ENCODE measurements at regions not wholly inside any gene's neighbourhood (a gene's known extent, or its start where the extent isn't known, plus 50 kb on each side); places are given as distances from the start of the nearest gene placed in this dataset.

GRCh38 chr2:138274421-138275291, 226.9 kb upstream of the SPOPL start:
- Mint-ChIP-seq H3K36me3 (ENCODE audit: low read depth) (peaks cover 14% of the 10 kb centered on the region), H3K4me1 (peaks cover 61% of the 10 kb centered on the region), H3K27me3 (ENCODE audit: insufficient read depth, low read depth, poor library complexity) (peaks cover 2% of the 10 kb centered on the region), H3K4me3 (no peak overlapping the region), H3K27ac (no peak overlapping the region), H3K9me3 (peaks cover 9% of the 10 kb centered on the region; the same call in 2 of the 3 replicates)
- no peaks in the 10 kb centered on the region for H3K79me2 ChIP-seq (replicated peaks; ENCODE audit: insufficient read depth)
- 0 out of 2 replicates have a peak overlapping the region, but pooled peaks have one; percentile 28 for H2AFZ ChIP-seq
- no peak overlapping the region for H3K4me3 ChIP-seq
- H3F3A ChIP-seq (replicated peaks; ENCODE audit: low read depth) = no peaks in the 10 kb centered on the region; the same call in 1 of the 2 replicates
- H3K4me2 ChIP-seq = peak overlapping the region; percentile 42; the same call in 1 of the 2 replicates
- DNase-seq (ENCODE audit: low spot score) (no peak), ATAC-seq (no peak)
- H3K36me3 ChIP-seq (ENCODE audit: insufficient read depth) = no peaks in the 10 kb centered on the region
- peaks cover 40% of the 10 kb centered on the region for H3K4me1 ChIP-seq (ENCODE audit: insufficient read depth)
- no peak overlapping the region for H3K27ac ChIP-seq (ENCODE audit: low read depth)
- no peaks in the 10 kb centered on the region for H3K27me3 ChIP-seq (ENCODE audit: insufficient read depth)
- H3K9me2 ChIP-seq (ENCODE audit: insufficient read depth) = no peaks in the 10 kb centered on the region
- TF ChIP-seq ETS1 (IDR thresholded peaks at IDR 0.05) (no peak), JUNB (IDR thresholded peaks at IDR 0.05; ENCODE audit: unreplicated experiment) (no peak), ZNF462 (CRISPR knock-in tag; IDR thresholded peaks at IDR 0.05) (no peak), REST (IDR thresholded peaks at IDR 0.05; ENCODE audit: unreplicated experiment) (no peak), CTCF (conservative IDR thresholded peaks at IDR 0.05; ENCODE audit: low read depth in 2 of 2) (no peak), CREB1 (CRISPR knock-in tag; IDR thresholded peaks at IDR 0.05; ENCODE audit: low read depth) (no peak), EZH2 (IDR thresholded peaks at IDR 0.05; ENCODE audit: low read depth, unreplicated experiment) (no peak), ZNF331 (CRISPR knock-in tag; IDR thresholded peaks at IDR 0.05; ENCODE audit: low read depth) (no peak), STAT1 (IDR thresholded peaks at IDR 0.05; ENCODE audit: unreplicated experiment) (no peak), ZNF114 (CRISPR knock-in tag; IDR thresholded peaks at IDR 0.05) (no peak), EZH2phosphoT487 (IDR thresholded peaks at IDR 0.05; ENCODE audit: unreplicated experiment) (no peak), NANOG (IDR thresholded peaks at IDR 0.05; ENCODE audit: borderline replicate concordance) (no peak), POLR2AphosphoS5 (IDR thresholded peaks at IDR 0.05; ENCODE audit: low read depth) (no peak)
- H4K20me1 ChIP-seq (replicated peaks; ENCODE audit: insufficient read depth) = no peaks in the 10 kb centered on the region

All from GM23338 (cell line).